ENCODE measurements at regions not wholly inside any gene's neighbourhood (a gene's known extent, or its start where the extent isn't known, plus 50 kb on each side); places are given as distances from the start of the nearest gene placed in this dataset.

- Histone ChIP-seq H3K4me1 (ENCODE audit: control insufficient read depth, insufficient read depth, low read length) (no peaks in the 10 kb centered on the region), H3K27ac (ENCODE audit: low read length) (no peak overlapping the region), H3K36me3 (ENCODE audit: control insufficient read depth in 2 of 2, insufficient read depth in 2 of 2, low read length in 2 of 2) (no peaks in the 10 kb centered on the region), H3K4me3 (ENCODE audit: low read length in 2 of 2) (no peak overlapping the region), H3K27me3 (ENCODE audit: control insufficient read depth in 1 of 2, insufficient read depth in 2 of 2, low read length in 2 of 2) (no peaks in the 10 kb centered on the region), H3K9me3 (ENCODE audit: control insufficient read depth in 2 of 2, low read length in 2 of 2) (no peaks in the 10 kb centered on the region), H3K9ac (ENCODE audit: low read length in 2 of 2) (no peak overlapping the region)
Measured at GRCh38 chr4:18568600-18568999, 547.0 kb upstream of the LCORL start.

GRCh38 chr4:18566970-18567799 lies 545.6 kb upstream of the LCORL start:
- H3K9ac ChIP-seq (ENCODE audit: low read length in 2 of 2): no peak overlapping the region
- no peaks in the 10 kb centered on the region for H3K4me1 ChIP-seq (ENCODE audit: control insufficient read depth, insufficient read depth, low read length)
- no peak overlapping the region for H3K27ac ChIP-seq (ENCODE audit: low read length)
- no peaks in the 10 kb centered on the region for H3K27me3 ChIP-seq (ENCODE audit: control insufficient read depth in 1 of 2, insufficient read depth in 2 of 2, low read length in 2 of 2)
- no peak overlapping the region for H3K4me3 ChIP-seq (ENCODE audit: low read length in 2 of 2)
- H3K36me3 ChIP-seq (ENCODE audit: control insufficient read depth in 2 of 2, insufficient read depth in 2 of 2, low read length in 2 of 2): no peaks in the 10 kb centered on the region
- H3K9me3 ChIP-seq (ENCODE audit: control insufficient read depth in 2 of 2, low read length in 2 of 2): no peaks in the 10 kb centered on the region

GRCh38 chr4:18559492-18559891 lies 537.9 kb upstream of the LCORL start:
- no peaks in the 10 kb centered on the region for H3K9me3 ChIP-seq (ENCODE audit: control insufficient read depth in 2 of 2, low read length in 2 of 2)
- no peak overlapping the region for H3K9ac ChIP-seq (ENCODE audit: low read length in 2 of 2)
- no peaks in the 10 kb centered on the region for H3K36me3 ChIP-seq (ENCODE audit: control insufficient read depth in 2 of 2, insufficient read depth in 2 of 2, low read length in 2 of 2)

GRCh38 chr4:18556402-18556801 lies 534.8 kb upstream of the LCORL start:
- Histone ChIP-seq H3K27me3 (ENCODE audit: control insufficient read depth in 1 of 2, insufficient read depth in 2 of 2, low read length in 2 of 2) (no peaks in the 10 kb centered on the region), H3K27ac (ENCODE audit: low read length) (no peak overlapping the region), H3K36me3 (ENCODE audit: control insufficient read depth in 2 of 2, insufficient read depth in 2 of 2, low read length in 2 of 2) (no peaks in the 10 kb centered on the region), H3K9ac (ENCODE audit: low read length in 2 of 2) (no peak overlapping the region), H3K4me3 (ENCODE audit: low read length in 2 of 2) (no peak overlapping the region), H3K4me1 (ENCODE audit: control insufficient read depth, insufficient read depth, low read length) (no peaks in the 10 kb centered on the region), H3K9me3 (ENCODE audit: control insufficient read depth in 2 of 2, low read length in 2 of 2) (no peaks in the 10 kb centered on the region)

More at GRCh38 chr4:18559492-18559891, 537.9 kb upstream of the LCORL start:
- Histone ChIP-seq H3K27me3 (ENCODE audit: control insufficient read depth in 1 of 2, insufficient read depth in 2 of 2, low read length in 2 of 2) (no peaks in the 10 kb centered on the region), H3K27ac (ENCODE audit: low read length) (no peak overlapping the region), H3K4me3 (ENCODE audit: low read length in 2 of 2) (no peak overlapping the region), H3K4me1 (ENCODE audit: control insufficient read depth, insufficient read depth, low read length) (no peaks in the 10 kb centered on the region)

- no peaks in the 10 kb centered on the region for H3K27me3 ChIP-seq (ENCODE audit: control insufficient read depth in 1 of 2, insufficient read depth in 2 of 2, low read length in 2 of 2)
- H3K4me1 ChIP-seq (ENCODE audit: control insufficient read depth, insufficient read depth, low read length): no peaks in the 10 kb centered on the region
- H3K27ac ChIP-seq (ENCODE audit: low read length): no peak overlapping the region
- H3K9ac ChIP-seq (ENCODE audit: low read length in 2 of 2): no peak overlapping the region
- H3K4me3 ChIP-seq (ENCODE audit: low read length in 2 of 2): no peak overlapping the region
- H3K9me3 ChIP-seq (ENCODE audit: control insufficient read depth in 2 of 2, low read length in 2 of 2): no peaks in the 10 kb centered on the region
- no peaks in the 10 kb centered on the region for H3K36me3 ChIP-seq (ENCODE audit: control insufficient read depth in 2 of 2, insufficient read depth in 2 of 2, low read length in 2 of 2)
Measured at GRCh38 chr4:18540349-18540748, 518.8 kb upstream of the LCORL start.

DNA sequence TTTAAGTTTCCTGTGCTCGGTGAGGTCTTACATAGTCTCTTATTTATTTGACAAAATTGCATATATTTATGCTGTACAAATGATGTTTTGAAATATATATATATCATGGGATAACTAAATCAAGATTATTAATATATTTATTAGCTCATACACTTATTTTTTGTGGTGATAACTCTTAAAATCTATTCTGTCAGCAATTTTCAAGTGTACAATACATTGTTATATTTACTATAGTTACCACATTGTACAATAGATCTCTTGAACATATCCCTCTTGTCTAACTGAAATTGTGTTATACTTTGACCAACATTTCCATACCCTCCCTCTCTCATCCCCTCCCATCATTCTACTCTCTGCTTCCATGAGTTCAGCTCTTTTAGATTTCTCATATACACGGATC lies 516.6 kb upstream of the LCORL start:
- no peaks in the 10 kb centered on the region for H3K9me3 ChIP-seq (ENCODE audit: control insufficient read depth in 2 of 2, low read length in 2 of 2)
- no peak overlapping the region for H3K27ac ChIP-seq (ENCODE audit: low read length)
- H3K4me3 ChIP-seq (ENCODE audit: low read length in 2 of 2): no peak overlapping the region
- no peaks in the 10 kb centered on the region for H3K36me3 ChIP-seq (ENCODE audit: control insufficient read depth in 2 of 2, insufficient read depth in 2 of 2, low read length in 2 of 2)
- H3K27me3 ChIP-seq (ENCODE audit: control insufficient read depth in 1 of 2, insufficient read depth in 2 of 2, low read length in 2 of 2): no peaks in the 10 kb centered on the region
- no peaks in the 10 kb centered on the region for H3K4me1 ChIP-seq (ENCODE audit: control insufficient read depth, insufficient read depth, low read length)
- no peak overlapping the region for H3K9ac ChIP-seq (ENCODE audit: low read length in 2 of 2)

DNA sequence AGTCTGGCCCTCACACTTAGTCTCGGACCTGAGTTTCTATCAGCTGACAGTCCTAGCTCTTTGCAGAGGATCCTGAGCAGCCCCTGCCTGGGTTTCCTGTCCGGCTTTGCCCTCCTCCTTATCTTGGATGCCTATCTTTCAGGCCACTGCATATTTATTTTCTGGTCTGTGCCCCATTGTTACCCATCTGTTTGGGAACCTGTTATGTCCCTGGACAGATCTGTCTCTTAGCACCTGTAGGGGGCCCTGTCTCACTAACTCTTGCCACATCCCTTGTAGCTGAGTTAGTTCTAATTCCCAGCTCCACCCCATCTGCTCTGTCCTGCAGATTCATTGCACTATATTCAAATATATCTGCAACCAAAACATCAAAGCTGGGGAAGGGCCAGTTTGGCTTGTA lies 514.9 kb upstream of the LCORL start:
- H3K27ac ChIP-seq (ENCODE audit: low read length): no peak overlapping the region
- H3K27me3 ChIP-seq (ENCODE audit: control insufficient read depth in 1 of 2, insufficient read depth in 2 of 2, low read length in 2 of 2): no peaks in the 10 kb centered on the region
- H3K4me1 ChIP-seq (ENCODE audit: control insufficient read depth, insufficient read depth, low read length): no peaks in the 10 kb centered on the region
- H3K36me3 ChIP-seq (ENCODE audit: control insufficient read depth in 2 of 2, insufficient read depth in 2 of 2, low read length in 2 of 2): no peaks in the 10 kb centered on the region
- H3K9me3 ChIP-seq (ENCODE audit: control insufficient read depth in 2 of 2, low read length in 2 of 2): no peaks in the 10 kb centered on the region
- no peak overlapping the region for H3K4me3 ChIP-seq (ENCODE audit: low read length in 2 of 2)
- H3K9ac ChIP-seq (ENCODE audit: low read length in 2 of 2): no peak overlapping the region

GRCh38 chr4:18535948-18536347 lies 514.4 kb upstream of the LCORL start:
- Histone ChIP-seq H3K9me3 (ENCODE audit: control insufficient read depth in 2 of 2, low read length in 2 of 2) (no peaks in the 10 kb centered on the region), H3K27me3 (ENCODE audit: control insufficient read depth in 1 of 2, insufficient read depth in 2 of 2, low read length in 2 of 2) (no peaks in the 10 kb centered on the region), H3K4me1 (ENCODE audit: control insufficient read depth, insufficient read depth, low read length) (no peaks in the 10 kb centered on the region), H3K4me3 (ENCODE audit: low read length in 2 of 2) (no peak overlapping the region), H3K9ac (ENCODE audit: low read length in 2 of 2) (no peak overlapping the region), H3K27ac (ENCODE audit: low read length) (no peak overlapping the region), H3K36me3 (ENCODE audit: control insufficient read depth in 2 of 2, insufficient read depth in 2 of 2, low read length in 2 of 2) (no peaks in the 10 kb centered on the region)

DNA sequence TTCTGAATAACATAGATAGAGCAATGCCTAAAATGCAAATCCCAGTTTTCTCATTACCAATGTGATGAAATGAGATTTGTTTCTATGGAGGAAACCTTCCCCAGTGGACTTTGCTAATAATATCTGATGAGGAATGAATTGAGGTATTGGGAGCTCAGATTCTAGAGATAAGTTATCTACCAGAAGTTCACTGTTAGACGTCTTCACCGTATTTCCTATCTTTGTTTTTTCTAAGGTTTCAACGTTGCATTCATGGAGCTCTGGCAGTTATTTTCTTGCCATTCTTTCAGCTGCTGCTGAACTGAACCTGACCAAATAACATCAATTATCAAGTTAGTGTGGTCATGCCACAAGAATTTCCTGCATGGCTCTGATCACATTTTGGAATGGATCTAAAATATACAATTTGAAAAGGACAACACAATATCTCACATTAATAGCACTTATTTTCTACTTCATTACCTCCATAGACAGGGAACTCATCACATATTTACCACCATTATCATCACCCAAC lies 511.8 kb upstream of the LCORL start:
- Histone ChIP-seq H3K4me3 (ENCODE audit: low read length in 2 of 2) (no peak overlapping the region), H3K4me1 (ENCODE audit: control insufficient read depth, insufficient read depth, low read length) (no peaks in the 10 kb centered on the region), H3K9me3 (ENCODE audit: control insufficient read depth in 2 of 2, low read length in 2 of 2) (no peaks in the 10 kb centered on the region), H3K36me3 (ENCODE audit: control insufficient read depth in 2 of 2, insufficient read depth in 2 of 2, low read length in 2 of 2) (no peaks in the 10 kb centered on the region), H3K27ac (ENCODE audit: low read length) (no peak overlapping the region), H3K9ac (ENCODE audit: low read length in 2 of 2) (no peak overlapping the region), H3K27me3 (ENCODE audit: control insufficient read depth in 1 of 2, insufficient read depth in 2 of 2, low read length in 2 of 2) (no peaks in the 10 kb centered on the region)

DNA sequence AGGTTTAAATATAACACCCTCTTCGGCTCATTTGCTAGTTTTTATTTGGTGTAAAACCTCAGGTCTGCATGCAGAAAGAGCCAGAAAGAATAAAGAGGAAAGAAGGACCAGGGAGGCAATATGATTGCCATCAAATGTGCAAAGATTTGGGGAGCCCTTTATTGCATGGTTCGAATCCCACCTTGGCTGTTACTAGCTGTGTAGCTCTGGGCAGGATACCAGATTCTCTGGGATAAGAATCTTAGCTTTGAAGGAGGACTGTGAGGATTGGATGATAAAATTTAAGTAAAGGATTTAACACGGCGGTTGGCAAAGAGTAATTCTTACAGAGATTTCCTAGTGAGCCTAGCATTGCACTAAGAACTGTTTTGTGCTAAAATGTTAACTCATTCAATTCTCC lies 510.2 kb upstream of the LCORL start:
- Histone ChIP-seq H3K36me3 (ENCODE audit: control insufficient read depth in 2 of 2, insufficient read depth in 2 of 2, low read length in 2 of 2) (no peaks in the 10 kb centered on the region), H3K9ac (ENCODE audit: low read length in 2 of 2) (no peak overlapping the region), H3K4me1 (ENCODE audit: control insufficient read depth, insufficient read depth, low read length) (no peaks in the 10 kb centered on the region)

DNA sequence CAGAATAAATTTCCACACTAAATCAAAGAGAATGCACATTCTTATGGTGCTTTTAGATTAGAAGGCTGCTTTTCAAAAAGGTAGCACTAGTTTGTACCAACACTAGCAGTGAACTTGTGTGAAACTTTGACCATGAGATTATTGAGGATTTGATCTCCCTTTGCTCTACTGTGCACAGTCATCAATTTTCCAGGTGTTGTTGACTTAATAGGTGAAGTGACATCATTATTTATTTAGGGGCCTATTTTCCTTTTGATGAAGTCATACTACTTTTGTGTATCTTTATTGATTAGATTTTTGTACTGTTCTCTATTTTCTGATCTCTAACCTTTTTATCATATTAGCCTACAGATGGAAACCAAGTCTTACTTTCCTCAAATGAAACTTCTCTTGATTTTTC lies 507.9 kb upstream of the LCORL start:
- Histone ChIP-seq H3K27ac (ENCODE audit: low read length) (no peak overlapping the region), H3K36me3 (ENCODE audit: control insufficient read depth in 2 of 2, insufficient read depth in 2 of 2, low read length in 2 of 2) (no peaks in the 10 kb centered on the region), H3K27me3 (ENCODE audit: control insufficient read depth in 1 of 2, insufficient read depth in 2 of 2, low read length in 2 of 2) (no peaks in the 10 kb centered on the region), H3K4me1 (ENCODE audit: control insufficient read depth, insufficient read depth, low read length) (no peaks in the 10 kb centered on the region), H3K9ac (ENCODE audit: low read length in 2 of 2) (no peak overlapping the region), H3K9me3 (ENCODE audit: control insufficient read depth in 2 of 2, low read length in 2 of 2) (no peaks in the 10 kb centered on the region), H3K4me3 (ENCODE audit: low read length in 2 of 2) (no peak overlapping the region)

More for the DNA sequence above, 510.2 kb upstream of the LCORL start:
- Histone ChIP-seq H3K9me3 (ENCODE audit: control insufficient read depth in 2 of 2, low read length in 2 of 2) (no peaks in the 10 kb centered on the region), H3K4me3 (ENCODE audit: low read length in 2 of 2) (no peak overlapping the region), H3K27ac (ENCODE audit: low read length) (no peak overlapping the region), H3K27me3 (ENCODE audit: control insufficient read depth in 1 of 2, insufficient read depth in 2 of 2, low read length in 2 of 2) (no peaks in the 10 kb centered on the region)
